AG04449 (cell line): ENCODE measurements at regions not wholly inside any gene's neighbourhood (a gene's known extent, or its start where the extent isn't known, plus 50 kb on each side); places are given as distances from the start of the nearest gene placed in this dataset.
A peak's percentile ranks its signal among the peaks of the same experiment; 100 is the strongest.

Experiments
- CTCF ChIA-PET: fragments of 350-600 bp; formaldehyde crosslinking; extraction: SDS; loops from one replicate; lab custom pipeline; 2021; ENCODE audit warnings: antibody characterized with exemption; lab: Yijun Ruan, JAX
- POLR2A ChIA-PET: fragments of 400-600, 350-600 bp; formaldehyde crosslinking; extraction: SDS; loops from one replicate; lab custom pipeline; 2020; ENCODE audit warnings: antibody characterized with exemption, inconsistent platforms; lab: Yijun Ruan, JAX
- DNase-seq: peaks from one replicate; pipeline ENCODE4 v3.0.0-alpha.2; 2010; ENCODE audit warnings: low read depth, low spot score
- H3K4me3 ChIP-seq: 2 replicates; pipeline ENCODE4 v1.5.1; 2011; ENCODE audit warnings: low read depth, mild to moderate bottlenecking, control low read depth, low read length
- CTCF ChIP-seq: IDR thresholded peaks from one replicate; pipeline ENCODE4 v1.5.1; 2011; ENCODE audit warnings: mild to moderate bottlenecking, moderate library complexity, low read length, control low read depth, inconsistent platforms; ENCODE audit not compliant: insufficient read depth; ENCODE audit errors: missing control alignments

GRCh38 chr11:113593698-113594308, 112.3 kb downstream of the TMPRSS5 start:
- ChIA-PET CTCF (no interaction called here), POLR2A (no interaction called here)
- no peak for TF ChIP-seq CTCF
- H3K4me3 ChIP-seq = no peak overlapping the region
- DNase-seq = no peak

- TF ChIP-seq CTCF = no peak
- no peak overlapping the region for H3K4me3 ChIP-seq
- ChIA-PET POLR2A (interaction anchor here (0.6 kb wide), 1 partner anchor 13 kb away, joined by 3 read pairs; no protein-coding TSS in a partner anchor), CTCF (no interaction called here)
- no peak for DNase-seq
These were observed 115.0 kb downstream of the TMPRSS5 start for GRCh38 chr11:113591117-113591516.

GRCh38 chr11:113587308-113587739, 112.1 kb upstream of the DRD2 start:
- ChIA-PET CTCF (no interaction called here), POLR2A (interaction anchor here (0.7 kb wide), 1 partner anchor 16 kb away, joined by 3 read pairs; no protein-coding TSS in a partner anchor)
- TF ChIP-seq CTCF = peak; percentile 3
- no peak overlapping the region for H3K4me3 ChIP-seq
- no peak for DNase-seq

GRCh38 chr11:113584371-113584770, 109.2 kb upstream of the DRD2 start:
- no peak for TF ChIP-seq CTCF
- CTCF ChIA-PET = no interaction called here
- no peak for DNase-seq
- H3K4me3 ChIP-seq = no peak overlapping the region
- POLR2A ChIA-PET = no interaction called here

GRCh38 chr11:113581713-113582112, 106.5 kb upstream of the DRD2 start:
- POLR2A ChIA-PET = no interaction called here
- CTCF ChIA-PET = no interaction called here
- H3K4me3 ChIP-seq = no peak overlapping the region
- no peak for TF ChIP-seq CTCF
- DNase-seq = no peak

- CTCF ChIA-PET = no interaction called here
- TF ChIP-seq CTCF = no peak
- DNase-seq = no peak
- H3K4me3 ChIP-seq = no peak overlapping the region
- POLR2A ChIA-PET = no interaction called here
These were observed 104.2 kb upstream of the DRD2 start for GRCh38 chr11:113579292-113579940.
